HepG2 (cell line): ENCODE measurements at regions not wholly inside any gene's neighbourhood (a gene's known extent, or its start where the extent isn't known, plus 50 kb on each side); places are given as distances from the start of the nearest gene placed in this dataset.

ENCODE experiments used
- ATAC-seq: fragments of 200-7000 bp; cut with Tn5 transposase; 3 replicates; pipeline ENCODE4 v1.9.1; 2020; ENCODE audit warnings: mild to moderate bottlenecking, moderate library complexity
- BruUV-seq: library from RNA; stranded (reverse); fragments of 400-500 nt; replicated peaks from 2 replicates; lab custom pipeline; 2021; lab: Mats Ljungman, UMichigan
- CTCF ChIA-PET: fragments of 300-600 bp; formaldehyde crosslinking; extraction: SDS; loops from one replicate; lab custom pipeline; 2021; ENCODE audit warnings: low total read pairs, inconsistent platforms, low intra/inter-chr PET ratio; lab: Yijun Ruan, JAX
- POLR2A ChIA-PET: fragments of 350-600 bp; sonication (Branson Sonifier 250); formaldehyde crosslinking; loops from one replicate; lab custom pipeline; 2020; ENCODE audit warnings: antibody characterized with exemption, inconsistent platforms; lab: Yijun Ruan, JAX
- DNase-seq: peaks from one replicate; pipeline ENCODE4 v3.0.0-alpha.2; 2015; ENCODE audit warnings: low spot score
- FAIRE-seq: peaks from 3 replicates; lab custom pipeline; 2011; peaks lifted over from hg19 to GRCh38; lab: Jason Lieb, UNC
- H2AFZ ChIP-seq: one replicate; pipeline ENCODE4 v1.6.1; 2011; ENCODE audit warnings: low read length, inconsistent platforms
- H3K27ac ChIP-seq: fragments of 300-600 bp; 3 replicates; pipeline ENCODE4 v1.8.0; 2011; ENCODE audit warnings: mixed run types, mild to moderate bottlenecking, mixed read lengths, low read length, inconsistent platforms; ENCODE audit not compliant: insufficient read depth; ENCODE audit errors: extremely low read length
- H3K27me3 ChIP-seq, 2 experiments: fragments of 200-600 bp in 1 of 2; 2 replicates in 1 of 2; 3 replicates in 1 of 2; pipeline versions ENCODE4 v1.6.0 to v1.8.0; 2011; ENCODE audit warnings: low read length in 2 of 2, mild to moderate bottlenecking in 2 of 2, moderate library complexity in 2 of 2, inconsistent platforms in 1 of 2; ENCODE audit not compliant: insufficient read depth in 2 of 2, control insufficient read depth in 1 of 2
- H3K36me3 ChIP-seq, 2 experiments: fragments of 200-600 bp in 1 of 2; replicated peaks in 1 of 2; 2 replicates in 1 of 2; 3 replicates in 1 of 2; pipeline versions ENCODE4 v1.5.1 to v1.8.0; 2011; ENCODE audit warnings: low read length in 2 of 2, inconsistent platforms in 1 of 2; ENCODE audit not compliant: insufficient read depth in 2 of 2, control insufficient read depth in 1 of 2
- H3K4me1 ChIP-seq: 2 replicates; pipeline ENCODE4 v1.5.1; 2012; ENCODE audit warnings: low read length, inconsistent platforms; ENCODE audit not compliant: insufficient read depth
- H3K4me2 ChIP-seq: 2 replicates; pipeline ENCODE4 v1.6.0; 2011; ENCODE audit warnings: low read depth, low read length, inconsistent platforms
- H3K4me3 ChIP-seq, 3 experiments: fragments of 200-600 bp in 1 of 3; sonication (generic), shearing (Covaris generic) in 1 of 3; replicated peaks in 1 of 3; 2 replicates each; pipeline ENCODE4 v1.5.1; 2011 to 2016; ENCODE audit warnings: low read length in 3 of 3, inconsistent platforms in 2 of 3, low read depth in 2 of 3, mild to moderate bottlenecking in 2 of 3, control low read depth in 1 of 3, mixed read lengths in 1 of 3; ENCODE audit not compliant: insufficient read depth in 1 of 3
- H3K79me2 ChIP-seq: one replicate; pipeline ENCODE4 v1.6.1; 2011; ENCODE audit warnings: low read length, inconsistent platforms; ENCODE audit not compliant: insufficient read depth
- H3K9ac ChIP-seq: 2 replicates; pipeline ENCODE4 v1.6.0; 2011; ENCODE audit warnings: mild to moderate bottlenecking, low read depth, low read length, inconsistent platforms; ENCODE audit not compliant: insufficient read depth
- H3K9me3 ChIP-seq: 2 replicates; pipeline ENCODE4 v1.5.1; 2012; ENCODE audit warnings: mild to moderate bottlenecking, low read length
- H4K20me1 ChIP-seq: 2 replicates; pipeline ENCODE4 v1.6.0; 2011; ENCODE audit warnings: inconsistent platforms, mild to moderate bottlenecking, low read length, moderate library complexity; ENCODE audit not compliant: insufficient read depth
- ARID5B ChIP-seq: IDR thresholded peaks from 2 replicates; pipeline ENCODE4 v1.4.0; 2020; ENCODE audit warnings: mild to moderate bottlenecking, missing genetic modification reagents
- RCOR2 ChIP-seq: IDR thresholded peaks from 2 replicates; pipeline ENCODE4 v1.6.1; 2016; ENCODE audit warnings: missing biosample characterization, missing genetic modification reagents
- ZNF281 ChIP-seq: sonication (generic); formaldehyde crosslinking; IDR thresholded peaks from 2 replicates; pipeline ENCODE4 v1.4.0; 2020; ENCODE audit warnings: missing genetic modification reagents, borderline replicate concordance
- ZNF646 ChIP-seq: sonication (generic); formaldehyde crosslinking; IDR thresholded peaks from 2 replicates; pipeline ENCODE4 v1.9.0; 2021; ENCODE audit warnings: mild to moderate bottlenecking, missing genetic modification reagents
- WGBS: methylation state at CpG from one replicate; pipeline ENCODE4 v1.1.6; 2017; ENCODE audit warnings: low lambda C conversion rate; 5-methylcytosine and 5-hydroxymethylcytosine counted together
- in situ Hi-C: cut with HindIII; loops from 2 replicates; pipeline ENCODE4 v1.10.0; 2017; ENCODE audit warnings: low pct_unique_long_range_greater_than_20kb; ENCODE audit not compliant: extremely low pct_ligation_motif_present
- intact Hi-C: fragments of 100-400 bp; cut with micrococcal nuclease; formaldehyde crosslinking; loops from one replicate; pipeline ENCODE4 v1.10.0; 2022; ENCODE audit not compliant: unreplicated experiment

GRCh38 chr12:43648636-43649035 is 96.6 kb upstream of the ADAMTS20 start:
- H4K20me1 ChIP-seq, result no peaks in the 10 kb centered on the region
- intact Hi-C loops (no loop called here), in situ Hi-C loops (no loop called here)
- H2AFZ ChIP-seq, result no peak overlapping the region
- no peak overlapping the region for H3K9ac ChIP-seq
- FAIRE-seq (no peak), ATAC-seq (no peak), DNase-seq (no peak)
- no TSS peak for BruUV-seq
- no peaks in the 10 kb centered on the region for H3K9me3 ChIP-seq
- ChIA-PET CTCF (no interaction called here), POLR2A (no interaction called here)
- H3K4me1 ChIP-seq, result no peaks in the 10 kb centered on the region
- no peaks in the 10 kb centered on the region for H3K36me3 ChIP-seq
- H3K27me3 ChIP-seq, result no peaks in the 10 kb centered on the region
- no peaks in the 10 kb centered on the region for H3K79me2 ChIP-seq
- no peak overlapping the region for H3K4me2 ChIP-seq
- no peak overlapping the region for H3K4me3 ChIP-seq
- WGBS, result 4% methylated on average over 2 of the region's 2 CpGs
- no peak overlapping the region for H3K27ac ChIP-seq
- TF ChIP-seq ZNF646 (no peak), ARID5B (no peak), RCOR2 (CRISPR knock-in tag) (no peak), ZNF281 (no peak)
